CMK (cell line): ENCODE measurements at regions not wholly inside any gene's neighbourhood (a gene's known extent, or its start where the extent isn't known, plus 50 kb on each side); places are given as distances from the start of the nearest gene placed in this dataset.
"Not testable (repeated sequence)": the region's sequence is repeated elsewhere in the genome, so short reads cannot be mapped to it uniquely, and the experiment has no call there.

Source experiments
- DNase-seq: peaks from one replicate; pipeline ENCODE4 v3.0.0-alpha.2; 2010; ENCODE audit warnings: low read depth

DNA sequence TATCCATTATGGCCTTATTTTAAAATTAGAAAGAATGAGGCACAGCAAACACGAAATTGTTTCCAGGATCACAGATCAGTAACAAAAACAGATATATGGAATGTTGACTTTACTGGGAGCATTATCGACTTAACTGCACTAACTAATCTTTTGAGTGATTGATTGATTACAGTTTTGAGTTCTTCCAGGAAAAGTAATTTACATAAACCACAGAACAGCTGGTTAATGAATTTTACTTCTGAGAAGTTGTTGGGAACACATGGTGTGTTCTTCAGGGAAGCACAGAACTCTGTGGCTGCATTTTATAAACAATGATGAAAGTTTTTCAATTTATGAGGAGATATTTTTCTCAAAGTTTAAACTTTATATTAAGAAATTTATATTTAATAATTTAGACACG, 802.4 kb upstream of the ACO1 start:
- DNase-seq: no peak

- no peak for DNase-seq
These were observed 801.9 kb upstream of the ACO1 start for GRCh38 chr9:31582561-31582960.

DNA sequence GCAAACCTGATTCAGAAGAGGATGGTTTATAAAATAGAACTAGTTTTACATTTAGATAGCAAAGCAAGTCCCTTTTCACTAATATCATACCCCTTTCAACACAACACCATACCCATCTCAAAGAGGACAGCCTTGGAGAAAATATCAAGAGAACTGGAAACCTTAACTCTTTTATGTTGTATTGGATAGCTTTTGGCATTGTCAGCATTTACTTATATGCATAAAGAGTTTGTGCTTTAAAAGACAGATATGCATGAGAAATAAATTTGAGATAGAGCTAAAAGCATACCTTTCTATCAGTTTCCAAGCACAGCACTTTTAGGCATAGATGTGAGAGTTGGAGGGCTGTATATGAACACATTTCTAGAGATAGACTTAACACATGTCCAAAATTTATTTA, 799.3 kb upstream of the ACO1 start:
- no peak for DNase-seq

GRCh38 chr9:31587146-31587545, 797.3 kb upstream of the ACO1 start:
- DNase-seq: no peak

GRCh38 chr9:31588006-31588405, 796.4 kb upstream of the ACO1 start:
- DNase-seq: no peak

DNA sequence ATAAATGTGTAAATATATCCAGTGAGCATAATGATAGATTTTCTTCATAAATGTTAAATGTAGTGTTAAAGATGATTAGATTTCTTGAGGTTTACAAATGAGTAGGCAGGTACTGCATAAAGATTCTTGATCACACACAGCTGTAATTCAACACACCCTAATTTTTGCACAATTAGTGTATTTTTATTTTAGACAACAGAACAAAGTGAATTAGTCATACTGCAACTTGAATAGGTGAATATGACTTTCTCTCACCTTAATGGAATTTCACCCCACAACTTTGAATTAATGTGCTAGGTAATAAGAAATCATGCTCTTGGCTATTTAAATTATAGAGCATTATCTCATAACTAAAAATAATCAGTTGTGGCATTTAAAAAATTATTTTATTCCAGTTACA, 795.7 kb upstream of the ACO1 start:
- DNase-seq: no peak

DNA sequence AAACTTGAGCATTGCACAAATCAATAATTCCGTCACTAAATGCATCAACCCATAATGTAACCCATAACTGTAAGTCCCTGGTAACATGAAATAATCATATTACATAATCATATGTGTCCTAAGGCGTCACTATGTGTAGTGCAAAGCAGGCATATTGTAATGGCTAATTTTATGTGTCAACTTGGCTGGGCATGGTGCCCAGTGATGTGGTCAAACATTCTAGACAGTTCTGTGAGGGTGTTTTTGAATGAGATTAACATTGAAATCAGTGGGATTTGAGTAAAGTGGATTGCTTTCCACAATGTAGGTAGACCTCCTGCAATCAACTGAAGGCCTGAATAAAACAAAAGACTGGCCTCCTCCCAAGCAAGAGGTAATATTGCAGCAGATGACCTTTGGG, 794.4 kb upstream of the ACO1 start:
- DNase-seq: no peak

GRCh38 chr9:31597086-31597485, 787.4 kb upstream of the ACO1 start:
- not testable (repeated sequence) for DNase-seq

- DNase-seq: no peak
These were observed 786.5 kb upstream of the ACO1 start for GRCh38 chr9:31597977-31598376.

GRCh38 chr9:31601666-31602065, 782.8 kb upstream of the ACO1 start:
- no peak for DNase-seq

GRCh38 chr9:31604531-31604930, 779.9 kb upstream of the ACO1 start:
- no peak for DNase-seq

- DNase-seq: no peak
These were observed 779.3 kb upstream of the ACO1 start for GRCh38 chr9:31605164-31605563.

DNA sequence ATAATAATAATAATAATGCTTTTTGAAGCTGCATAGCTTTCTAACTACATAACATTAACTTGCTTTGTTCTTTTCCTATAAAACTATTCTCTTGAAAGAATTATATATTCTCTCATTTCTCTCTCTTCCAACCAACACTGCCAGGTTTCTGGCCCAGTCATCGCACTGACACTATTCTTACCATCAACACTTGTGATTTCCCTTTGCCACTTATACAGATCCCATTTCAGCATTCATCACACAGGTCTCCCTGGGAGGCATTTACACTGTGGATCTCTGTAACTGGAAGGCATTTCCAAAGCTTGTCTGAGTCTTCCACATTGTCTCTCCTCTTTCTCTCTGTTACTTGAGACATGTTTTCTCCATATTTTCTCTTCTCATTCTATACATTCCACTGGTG, 777.8 kb upstream of the ACO1 start:
- DNase-seq: no peak

DNA sequence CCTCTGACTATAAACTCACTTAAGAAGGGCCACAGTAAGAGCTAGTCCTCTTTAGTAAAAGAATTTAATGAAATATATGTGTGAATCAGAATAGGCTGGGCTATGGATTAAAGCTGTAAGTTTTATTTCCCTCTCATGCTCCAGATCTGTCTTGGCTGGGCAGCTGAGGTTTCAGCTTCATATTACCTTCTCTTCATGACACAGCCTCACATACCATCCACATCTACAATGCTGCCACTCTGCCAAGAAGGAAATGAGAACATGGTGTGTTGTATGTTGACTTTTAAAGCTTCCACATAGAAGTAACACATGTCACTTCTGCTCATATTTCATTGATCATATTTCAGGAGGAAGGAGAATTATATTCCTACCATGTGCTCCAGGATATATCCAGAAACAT, 776.0 kb upstream of the ACO1 start:
- no peak for DNase-seq

DNA sequence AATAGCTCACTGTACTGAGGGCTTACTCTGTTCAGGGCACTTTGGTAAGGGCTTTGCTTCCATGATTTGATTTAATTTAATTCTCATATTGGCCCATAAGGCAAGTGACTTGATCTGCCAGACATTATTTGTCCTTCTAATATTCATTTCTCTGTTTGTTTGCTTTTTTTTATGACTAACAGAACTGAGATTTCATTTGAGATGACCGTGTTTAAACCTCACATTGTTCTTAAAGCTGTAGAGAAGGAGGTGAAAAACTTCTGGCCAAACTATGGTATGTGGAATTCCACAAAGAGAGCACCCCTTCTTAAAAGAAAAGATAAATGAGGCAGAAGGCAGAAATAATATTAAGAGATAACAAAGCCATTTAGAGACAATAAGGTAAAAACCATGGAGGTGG, 775.6 kb upstream of the ACO1 start:
- DNase-seq: no peak

- DNase-seq: no peak
These were observed 772.0 kb upstream of the ACO1 start for GRCh38 chr9:31612336-31613030.

DNA sequence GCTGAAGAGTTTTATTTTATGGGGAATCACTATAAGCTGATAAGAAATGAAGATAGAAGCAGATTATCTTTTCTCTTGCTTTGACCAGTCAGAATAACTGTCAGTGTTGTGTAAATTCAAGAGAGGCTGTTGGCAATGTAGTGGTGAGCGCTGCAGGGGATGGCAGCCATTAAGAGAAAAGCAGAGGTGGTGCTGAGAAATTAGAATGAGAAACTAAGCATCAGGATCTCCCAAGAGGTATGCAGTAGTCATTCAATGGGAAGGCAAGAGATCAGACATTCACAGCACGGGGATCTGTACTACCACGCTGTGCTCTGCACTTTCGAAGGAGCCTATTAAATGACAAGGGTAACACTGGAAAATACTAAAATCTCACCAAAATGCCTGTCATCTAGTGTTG, 768.5 kb upstream of the ACO1 start:
- DNase-seq: no peak

DNA sequence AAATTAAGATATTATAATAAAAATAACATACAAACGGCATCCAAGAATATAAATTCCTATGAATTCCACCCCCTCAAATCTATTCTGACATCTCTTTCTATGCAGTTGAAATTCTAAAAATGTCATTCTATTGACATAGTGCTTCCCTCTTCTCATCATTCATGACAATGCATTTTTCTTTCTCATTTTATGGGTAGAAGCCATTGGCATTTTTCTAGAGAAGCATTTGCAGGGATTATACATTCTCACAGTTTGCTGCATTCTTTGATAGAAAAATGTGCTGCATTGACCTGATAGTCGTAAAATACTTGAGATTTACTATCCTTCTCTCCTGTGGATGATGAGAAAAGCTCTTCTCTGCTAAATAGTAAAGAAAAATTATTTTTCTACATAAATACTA, 760.9 kb upstream of the ACO1 start:
- DNase-seq: no peak

DNA sequence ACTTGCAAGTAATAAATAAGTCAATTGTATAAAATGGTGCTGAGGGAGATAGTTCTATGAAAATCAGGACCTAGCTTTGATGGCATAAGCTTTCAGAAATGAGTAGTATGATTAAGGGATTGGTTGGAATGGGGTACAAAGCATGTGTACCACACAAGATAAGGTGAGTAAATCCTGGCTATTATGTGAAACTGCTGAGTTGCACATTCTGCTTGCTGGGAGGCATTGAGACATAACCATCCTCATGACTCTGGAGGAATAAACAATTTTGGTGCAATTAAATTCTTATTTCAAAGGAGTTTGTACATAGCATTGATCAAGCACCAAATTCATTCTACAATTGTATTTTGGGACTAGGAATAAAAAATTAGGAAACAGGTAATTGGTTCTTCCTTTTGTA, 755.2 kb upstream of the ACO1 start:
- no peak for DNase-seq

GRCh38 chr9:31637265-31637664, 747.2 kb upstream of the ACO1 start:
- no peak for DNase-seq

DNA sequence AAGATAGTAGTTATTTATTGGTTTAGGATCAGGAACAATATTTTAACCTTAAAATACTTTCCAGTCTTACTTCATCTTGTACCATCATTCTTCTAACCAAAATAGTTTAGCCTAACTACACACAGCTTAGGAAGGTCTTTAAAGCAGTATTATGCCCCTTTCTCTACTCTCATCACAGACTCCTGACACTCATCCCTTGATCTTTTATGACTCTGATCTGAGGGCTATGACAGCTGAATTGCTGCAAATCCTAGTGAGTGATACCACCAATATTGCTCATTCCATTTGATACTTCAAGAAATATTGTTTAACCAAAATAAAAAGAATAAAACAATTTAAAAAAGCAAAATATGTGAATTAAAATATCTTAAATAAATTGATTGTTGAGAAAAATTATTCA, 746.6 kb upstream of the ACO1 start:
- no peak for DNase-seq

DNA sequence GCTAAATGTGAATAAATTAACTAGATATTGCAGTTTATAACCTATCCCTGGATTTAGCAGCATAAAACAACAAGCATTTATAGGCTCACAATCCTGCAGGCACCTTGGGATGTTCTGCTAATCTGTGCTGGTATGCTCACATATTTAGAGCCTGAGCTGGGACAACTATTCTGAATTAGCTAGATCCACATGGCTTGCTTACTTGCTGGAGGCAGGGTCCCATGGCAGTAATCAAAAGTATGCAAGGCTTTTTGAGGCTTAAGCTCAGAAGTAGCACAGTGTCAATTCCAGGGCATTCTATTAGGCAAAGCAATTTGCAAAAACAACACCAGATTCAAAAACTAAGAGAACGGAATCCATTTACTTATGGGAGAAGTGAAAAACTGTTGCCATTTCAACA, 745.0 kb upstream of the ACO1 start:
- DNase-seq: no peak

- DNase-seq: no peak
These were observed 715.1 kb upstream of the ACO1 start for GRCh38 chr9:31669311-31669710.

GRCh38 chr9:31671011-31671410, 713.4 kb upstream of the ACO1 start:
- DNase-seq: no peak

- DNase-seq: no peak
These were observed 710.2 kb upstream of the ACO1 start for GRCh38 chr9:31674264-31674663.
